HG03039 (cell line): ENCODE measurements at regions not wholly inside any gene's neighbourhood (a gene's known extent, or its start where the extent isn't known, plus 50 kb on each side); places are given as distances from the start of the nearest gene placed in this dataset.

Source experiments
- ATAC-seq: cut with Tn5 transposase; IDR thresholded peaks from one replicate; pipeline ENCODE4 v1.9.1; 2021; ENCODE audit warnings: mild to moderate bottlenecking, moderate library complexity; ENCODE audit not compliant: unreplicated experiment

DNA sequence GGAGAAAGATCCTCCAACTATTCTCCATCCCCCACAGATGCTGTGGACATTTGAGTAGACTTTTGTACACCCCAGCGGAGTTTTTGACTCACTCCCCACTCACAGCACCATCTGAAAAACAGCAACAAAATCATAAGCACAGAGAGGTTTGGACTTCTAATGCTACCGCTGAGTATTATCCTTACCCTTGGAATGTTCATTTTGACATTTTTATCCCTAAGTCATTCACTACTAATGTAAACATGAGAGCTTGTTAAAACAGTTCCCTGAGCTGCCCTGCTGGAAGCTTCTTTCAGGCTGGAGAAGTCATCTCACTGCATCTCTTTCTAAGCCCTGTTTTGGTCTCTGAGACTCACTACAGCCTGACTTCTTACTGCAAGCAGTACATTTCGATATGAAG is 1045.9 kb downstream of the MCTP2 start:
- no peak for ATAC-seq

DNA sequence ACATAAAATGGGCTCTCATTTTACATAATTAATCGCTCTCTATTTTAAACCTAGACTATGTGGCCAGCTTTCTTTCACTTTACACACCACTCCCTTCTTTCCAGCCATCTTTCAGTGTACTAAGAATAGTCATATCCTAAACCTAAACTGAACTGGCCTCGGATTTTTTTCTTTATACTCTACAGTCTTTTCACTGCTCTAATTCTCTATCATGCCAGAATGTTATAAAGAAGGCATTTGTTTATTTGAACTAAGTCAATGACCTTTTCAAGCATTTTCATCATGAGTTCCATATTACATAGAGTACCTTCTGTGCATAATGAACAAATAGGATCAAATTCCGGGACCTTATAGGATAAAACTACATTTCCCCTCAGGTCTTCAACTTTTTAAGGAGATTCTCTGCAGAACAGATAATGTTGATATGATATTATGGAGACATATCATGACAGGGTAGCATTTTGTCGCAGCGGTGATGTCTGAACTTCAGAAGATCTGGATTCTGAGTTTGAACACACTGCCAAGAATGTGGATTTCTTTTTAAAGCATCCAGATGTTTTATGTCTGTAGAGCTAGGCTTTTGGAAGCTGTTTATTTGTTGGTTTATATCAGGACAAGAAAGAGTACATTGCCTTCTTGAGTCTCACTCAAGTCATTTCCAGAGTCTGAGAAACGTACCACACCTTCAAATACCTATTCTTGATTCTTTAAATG is 1047.3 kb downstream of the MCTP2 start:
- no peak for ATAC-seq

DNA sequence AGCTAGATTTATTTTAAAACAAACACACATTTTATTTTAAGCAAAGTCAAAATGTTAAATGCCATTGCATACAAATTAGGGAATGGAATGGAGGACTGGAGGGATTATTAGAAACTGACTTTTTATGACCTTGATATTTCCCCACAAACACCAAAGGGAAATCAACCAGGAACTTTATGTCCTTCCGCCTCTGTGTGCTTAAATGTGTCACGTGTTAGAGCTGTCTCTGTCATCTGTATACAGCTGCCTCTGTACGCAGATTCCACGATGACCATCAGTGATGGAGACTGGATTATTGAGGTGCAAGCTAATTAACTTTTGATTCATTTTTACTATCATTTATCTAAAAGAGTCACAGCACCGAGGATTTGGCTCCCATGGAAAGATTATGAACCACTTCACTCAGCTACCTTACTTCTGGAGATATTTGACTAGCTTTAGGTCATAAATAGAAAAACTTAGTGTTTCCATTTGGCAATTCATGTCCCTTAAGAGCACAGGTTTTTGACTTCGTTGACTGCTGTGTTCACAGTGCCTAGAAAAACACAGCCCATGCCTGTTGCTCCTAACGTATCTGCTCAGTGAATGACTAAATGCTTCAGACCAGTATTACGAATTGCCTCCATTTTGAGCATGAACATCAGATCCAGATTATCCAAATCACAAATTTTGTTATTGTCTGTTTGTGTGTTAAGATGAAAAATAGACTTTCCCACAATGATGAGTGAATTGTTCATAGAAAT is 1048.1 kb downstream of the MCTP2 start:
- ATAC-seq = no peak

DNA sequence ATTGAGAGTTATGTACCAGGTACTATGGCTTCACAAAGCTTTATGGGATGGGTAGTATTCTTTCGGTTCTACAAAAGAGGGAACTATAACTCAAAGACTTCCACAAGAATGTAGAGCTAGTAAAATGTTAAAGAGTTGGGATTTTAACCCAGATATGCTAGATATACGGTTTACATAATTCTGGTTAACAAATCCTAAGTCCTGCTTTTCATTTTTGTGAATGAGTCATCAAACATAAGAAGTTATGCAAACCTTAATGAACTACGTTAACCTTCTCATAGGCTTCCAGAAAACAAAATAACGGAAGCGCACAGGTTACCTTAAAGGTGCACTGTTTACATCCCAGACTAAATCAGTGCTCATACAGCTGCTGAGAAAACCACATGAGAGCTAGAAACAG is 1049.3 kb downstream of the MCTP2 start:
- ATAC-seq = no peak

DNA sequence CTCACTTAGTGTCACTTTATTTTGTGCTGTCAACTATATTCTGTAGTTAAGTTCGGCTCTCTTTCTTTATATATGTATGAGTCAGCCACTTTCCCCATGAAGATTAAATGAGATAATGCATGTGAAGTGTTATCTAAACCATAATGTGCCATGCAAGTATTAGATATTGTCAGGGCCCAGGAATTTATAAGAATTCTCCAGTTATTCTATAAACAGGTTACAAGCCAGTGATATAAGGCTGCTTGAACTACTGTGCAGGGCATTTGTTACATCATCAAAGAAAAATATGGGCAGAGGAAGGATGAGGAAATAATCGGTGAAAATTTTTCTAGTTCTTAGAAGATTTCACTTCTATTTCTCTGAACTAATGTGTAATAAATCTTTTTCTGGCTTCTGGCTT is 1049.0 kb upstream of the NR2F2 start:
- ATAC-seq = no peak

DNA sequence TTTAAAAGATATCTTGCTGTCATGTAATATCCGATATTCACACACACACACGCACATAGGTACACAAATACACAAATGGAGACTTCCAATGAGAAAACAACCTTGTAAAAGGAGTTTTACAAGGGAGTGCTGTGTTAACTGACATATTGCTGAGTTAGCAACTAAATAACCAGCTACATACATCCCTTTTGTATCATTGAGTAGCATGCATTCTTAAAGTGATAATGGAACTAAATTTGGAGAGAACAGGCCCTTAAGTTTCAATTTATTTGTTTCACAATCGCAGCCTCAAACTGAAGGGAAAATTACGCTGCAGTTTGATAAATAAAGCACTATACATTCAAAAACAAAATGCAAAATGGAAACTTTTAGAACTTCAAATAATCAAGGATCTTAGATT is 1046.0 kb upstream of the NR2F2 start:
- no peak for ATAC-seq

DNA sequence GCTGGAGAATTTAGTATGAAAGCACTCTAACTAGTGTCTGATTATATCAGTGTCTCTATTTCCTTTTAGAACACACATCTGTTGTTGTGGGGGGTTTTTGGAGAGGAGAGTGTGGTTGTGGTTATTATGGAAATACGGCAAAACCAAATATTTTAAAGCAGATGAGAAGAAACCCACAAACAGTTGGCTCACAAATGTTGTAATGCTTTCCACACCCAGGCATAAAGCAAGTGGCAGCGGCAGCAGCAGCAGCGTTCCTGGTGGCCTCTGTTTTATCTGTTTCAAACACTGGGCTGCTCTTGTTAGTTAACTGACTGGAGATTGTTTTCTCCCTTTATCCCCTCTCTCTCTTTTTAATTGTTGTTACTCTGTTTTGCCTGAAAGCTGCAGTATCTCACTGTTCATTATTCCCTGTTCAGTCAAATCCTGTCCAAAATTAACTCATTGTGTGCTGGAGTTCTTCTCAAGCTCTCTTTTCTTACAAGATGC is 1045.5 kb upstream of the NR2F2 start:
- no peak for ATAC-seq

DNA sequence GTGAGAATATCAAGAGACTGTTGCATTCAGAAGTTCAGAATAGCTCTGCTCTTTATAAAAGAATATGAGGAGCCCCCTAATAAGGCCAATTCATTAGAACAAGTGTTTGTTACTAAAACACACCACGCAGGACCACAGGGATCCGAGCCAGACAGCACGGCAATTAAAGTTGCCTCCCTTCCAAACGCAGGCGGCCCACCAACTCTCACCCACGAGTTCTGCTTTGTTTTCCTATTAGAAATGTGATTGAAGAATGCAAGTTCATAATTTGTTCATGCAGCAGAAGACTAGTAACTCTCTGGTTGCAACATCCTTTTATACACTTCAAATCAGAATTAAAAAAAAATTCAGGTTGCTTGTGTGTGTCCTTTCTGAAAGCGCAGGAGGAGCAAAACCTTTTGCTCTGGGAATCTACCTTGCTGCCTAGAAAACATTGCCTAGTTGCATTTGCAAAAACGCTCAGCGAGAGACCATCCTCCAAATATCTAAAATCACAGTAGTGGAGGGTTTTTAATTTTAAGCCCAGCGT is 1044.1 kb upstream of the NR2F2 start:
- ATAC-seq = no peak

DNA sequence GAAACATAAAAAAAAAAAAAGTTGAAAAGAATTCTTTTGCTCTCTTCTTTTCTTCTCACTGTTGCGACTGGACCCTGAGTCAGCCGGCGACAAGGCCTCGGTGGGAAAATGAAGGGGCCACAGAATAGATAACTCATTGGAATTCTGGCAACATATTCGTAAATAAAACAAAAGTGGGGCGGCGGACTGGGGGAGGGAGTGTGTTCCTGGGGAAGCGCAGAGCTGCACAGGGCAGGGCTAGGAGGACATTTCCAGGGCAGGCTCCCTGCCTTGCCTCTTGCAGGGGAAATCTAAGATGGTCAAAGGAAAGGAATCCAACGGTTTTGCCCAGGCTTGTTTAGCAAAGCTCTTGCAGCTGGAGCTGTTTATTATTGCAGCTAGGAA is 1042.8 kb upstream of the NR2F2 start:
- no peak for ATAC-seq

DNA sequence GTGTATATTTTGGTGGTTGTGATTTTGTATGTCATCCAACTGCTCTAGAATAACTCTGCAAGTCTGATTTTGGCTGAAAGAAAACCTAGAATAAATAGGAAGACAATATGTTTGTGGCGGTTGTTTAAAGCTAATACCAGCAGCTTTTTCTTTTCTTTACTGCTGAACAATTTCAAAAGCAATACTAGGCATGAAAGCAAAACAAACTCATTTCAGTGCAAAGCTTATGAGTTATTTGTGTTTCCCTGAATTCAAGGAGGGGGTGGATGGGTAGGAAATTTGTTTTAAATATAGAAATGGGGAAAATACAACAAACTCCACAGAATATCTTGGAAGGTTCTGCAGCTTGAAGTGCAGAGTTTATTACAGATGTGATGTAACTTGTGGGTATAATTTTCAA is 1041.9 kb upstream of the NR2F2 start:
- ATAC-seq = no peak

DNA sequence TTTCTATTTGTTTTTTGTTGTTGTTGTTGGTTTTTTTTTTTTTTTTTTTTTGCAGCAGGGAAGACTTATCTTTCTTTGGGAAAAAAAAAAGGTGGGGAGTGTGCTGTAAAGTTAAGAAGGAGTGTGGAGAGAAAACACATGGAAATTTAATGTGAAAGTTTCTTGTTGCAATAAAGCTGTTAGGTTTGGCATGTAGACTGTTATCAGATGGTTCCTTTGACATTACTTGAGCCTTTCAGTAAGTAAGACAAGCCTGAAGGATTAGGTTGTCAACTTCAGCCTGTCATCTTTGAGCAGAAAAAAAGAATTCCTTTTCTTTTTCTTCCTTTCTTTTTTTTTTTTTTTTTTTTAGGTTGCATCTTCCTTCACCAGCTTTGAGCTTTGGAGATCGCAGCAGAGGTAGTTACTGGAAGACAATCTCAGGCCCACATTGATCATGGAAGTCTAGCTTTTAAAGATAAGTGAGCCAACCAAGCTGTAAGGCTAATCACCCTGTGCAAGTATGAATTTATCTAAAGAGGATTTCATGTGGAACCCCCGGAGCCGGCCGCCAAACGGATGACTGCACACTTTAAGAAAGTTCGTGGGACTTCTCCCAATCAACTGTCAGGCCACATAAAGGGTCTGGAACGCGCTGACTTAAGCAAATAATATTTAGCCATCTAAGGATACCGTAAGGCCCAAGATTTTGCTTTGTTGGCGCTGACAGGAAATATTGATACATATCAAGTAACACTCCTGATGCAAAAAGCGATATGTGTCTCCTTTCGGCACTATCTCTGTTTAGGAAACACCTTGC is 1040.1 kb upstream of the NR2F2 start:
- no peak for ATAC-seq

DNA sequence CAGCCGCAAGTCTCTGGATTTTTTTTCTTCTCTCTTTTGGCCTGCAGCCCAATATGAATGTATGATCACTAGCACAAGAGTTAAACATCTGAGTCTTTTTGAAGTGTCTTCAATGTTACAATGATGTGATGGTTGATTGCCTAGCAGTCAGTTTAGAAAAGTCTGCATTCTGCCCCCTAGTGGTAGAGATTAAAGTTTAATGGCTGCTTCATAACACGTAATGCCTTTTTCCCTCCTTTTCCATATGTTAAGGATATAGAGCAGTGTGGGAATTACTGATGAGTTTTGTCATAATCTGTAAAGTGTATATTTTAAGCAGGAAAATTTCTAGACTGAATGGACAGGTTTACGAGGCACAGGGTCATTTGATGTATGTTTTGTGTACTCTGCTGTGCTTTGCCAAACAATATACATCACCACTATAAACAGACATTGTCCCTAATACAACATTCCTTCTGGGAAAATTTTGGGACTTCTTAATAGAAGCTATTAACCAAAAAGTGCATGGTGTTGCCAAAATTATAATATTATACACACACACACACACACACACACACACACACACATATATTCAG is 1038.5 kb upstream of the NR2F2 start:
- ATAC-seq = no peak

DNA sequence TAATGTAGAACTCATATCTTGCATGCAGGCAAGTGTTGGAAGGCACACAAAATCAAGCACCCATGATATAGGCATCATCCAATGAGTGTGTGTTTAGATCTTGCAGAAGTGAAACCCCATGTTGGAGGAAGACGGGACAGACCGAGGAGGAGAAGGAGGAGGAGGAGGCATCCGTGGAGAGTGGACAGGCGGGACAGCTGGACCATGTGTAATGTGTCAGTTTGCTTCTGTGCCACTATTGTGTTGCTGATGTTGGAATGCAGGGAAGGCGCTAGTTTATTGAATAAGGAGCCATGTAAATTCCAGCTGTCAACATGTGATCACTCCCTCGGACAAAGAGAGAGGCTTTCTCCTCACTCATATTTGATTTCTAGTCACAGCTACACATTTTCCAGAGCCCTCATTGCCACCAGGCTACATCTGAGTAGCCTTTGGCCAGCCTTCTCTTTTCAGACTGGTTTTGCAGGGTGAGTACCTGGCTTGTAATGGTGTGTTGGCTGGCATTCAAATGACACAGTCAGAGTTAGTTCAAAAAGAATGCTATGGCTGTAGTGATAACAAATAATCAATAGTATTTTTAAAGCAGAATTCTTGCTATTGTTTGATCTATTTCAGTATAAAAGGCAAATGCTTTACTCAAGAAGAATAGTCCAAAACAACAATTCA is 1037.6 kb upstream of the NR2F2 start:
- no peak for ATAC-seq

DNA sequence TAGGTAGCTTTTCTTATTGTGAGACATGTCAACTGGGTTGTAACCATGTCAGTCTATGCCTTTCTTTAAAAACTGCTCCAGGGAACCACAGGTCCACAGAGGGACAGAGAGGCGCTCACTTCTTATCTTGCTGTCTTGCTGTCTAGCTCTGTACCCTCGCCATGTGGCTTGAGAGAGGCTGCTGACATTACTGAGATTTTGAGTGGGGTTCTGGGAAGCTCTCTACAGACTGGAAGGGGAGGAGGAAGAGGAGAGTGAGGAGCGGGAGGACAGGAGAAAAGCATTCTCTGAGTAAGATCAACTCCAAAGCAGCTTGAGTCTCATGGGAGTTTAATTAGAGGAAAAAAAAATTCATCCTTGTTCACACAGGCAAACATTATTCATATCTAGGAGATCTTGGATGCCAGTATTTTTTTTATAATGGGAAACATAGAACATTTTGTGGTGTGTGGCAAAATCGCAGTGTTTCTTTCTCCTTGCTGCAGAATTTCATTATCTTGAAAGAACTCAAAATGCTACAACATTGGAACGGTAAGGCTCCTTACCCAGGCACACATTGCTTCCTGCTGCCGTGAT is 1037.0 kb upstream of the NR2F2 start:
- ATAC-seq = no peak

DNA sequence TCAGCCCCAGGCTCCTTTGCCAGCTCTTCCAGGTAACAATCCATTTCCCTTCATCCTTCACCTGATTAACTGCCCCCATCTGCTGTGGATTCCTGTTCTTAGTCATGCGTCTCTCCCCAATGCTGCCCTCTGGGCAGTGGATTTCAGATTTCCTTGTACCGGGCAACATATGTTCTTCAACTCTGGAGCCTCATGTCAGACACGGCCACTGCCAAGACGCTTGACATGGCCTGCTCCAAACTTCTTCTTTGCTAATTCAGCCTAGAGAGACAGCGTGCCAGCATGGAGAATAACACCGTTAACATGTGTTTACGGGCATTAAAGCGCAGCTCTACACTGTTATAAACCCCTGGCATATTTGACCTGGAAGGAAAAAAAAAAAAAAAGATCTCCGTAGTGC is 1035.1 kb upstream of the NR2F2 start:
- no peak for ATAC-seq

DNA sequence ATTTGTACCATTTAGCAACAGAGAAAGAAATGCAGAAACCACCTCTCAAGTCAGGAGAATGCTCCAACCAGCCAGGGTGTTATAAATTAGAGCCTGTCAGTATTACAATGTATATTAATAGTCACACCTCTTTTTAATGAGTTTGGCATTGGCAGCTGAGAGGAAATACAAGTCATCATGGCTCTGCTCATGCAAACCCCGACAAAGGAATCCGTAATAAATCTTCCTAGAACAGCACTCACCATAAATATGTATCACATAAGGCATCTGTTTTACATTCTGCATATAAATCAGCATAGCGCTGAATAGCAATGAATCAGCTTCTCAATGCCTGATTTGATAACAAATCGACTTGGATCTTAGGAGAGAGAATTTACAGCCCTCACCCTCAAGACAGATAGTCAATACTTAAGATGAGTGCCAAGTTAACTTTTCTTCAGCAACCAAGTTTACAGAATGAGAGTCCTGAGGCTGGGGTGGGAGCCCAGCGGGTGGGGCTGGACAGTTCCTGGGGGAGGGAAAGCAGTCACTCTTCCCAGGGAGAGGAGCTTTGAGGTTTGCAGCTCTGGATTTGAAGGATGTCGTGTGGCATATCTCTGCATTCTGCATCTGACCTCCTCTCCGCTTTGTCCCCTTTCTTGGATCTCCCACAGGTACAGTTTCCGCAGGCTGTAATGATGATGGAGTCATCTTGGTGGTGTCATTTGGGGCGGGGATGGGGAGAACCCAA is 1034.4 kb upstream of the NR2F2 start:
- ATAC-seq = no peak

DNA sequence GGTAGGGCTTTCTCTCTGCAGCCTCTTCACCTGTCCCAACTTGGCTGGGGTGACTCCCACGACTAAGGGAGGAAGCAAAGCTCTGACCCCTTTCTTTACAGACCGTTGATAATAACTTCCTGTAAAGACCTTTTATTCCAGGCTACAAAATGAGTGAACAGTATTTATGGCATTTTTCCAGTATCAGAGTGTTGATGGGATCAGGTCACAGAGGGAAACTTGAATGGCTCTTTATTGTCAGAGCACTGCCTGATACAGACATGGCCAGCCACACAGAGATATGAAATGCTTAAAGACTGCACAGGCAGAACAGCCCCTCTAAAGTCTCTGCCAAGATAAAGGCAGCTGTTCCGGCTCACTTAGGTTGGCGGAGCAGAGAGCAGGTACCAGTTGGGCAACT is 1033.9 kb upstream of the NR2F2 start:
- no peak for ATAC-seq

DNA sequence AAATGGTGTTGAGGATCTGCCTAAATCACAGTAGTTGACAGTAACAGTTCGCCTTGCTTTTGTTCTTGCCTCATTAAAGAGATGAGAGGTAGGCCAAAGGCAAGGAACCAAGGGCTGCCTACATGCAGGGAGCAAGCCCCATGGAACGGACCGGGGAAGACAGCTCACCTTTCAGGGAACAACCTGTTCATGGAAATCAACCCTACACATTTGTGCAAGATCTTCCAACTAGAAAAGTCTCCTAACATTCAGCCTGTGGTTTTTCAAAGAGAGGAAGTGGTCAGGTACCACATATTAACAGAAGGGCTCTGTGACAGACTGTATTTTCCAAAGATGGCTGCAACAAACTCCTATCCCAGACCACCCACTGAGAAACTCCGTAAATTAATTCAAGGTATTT is 1031.8 kb upstream of the NR2F2 start:
- ATAC-seq = no peak

DNA sequence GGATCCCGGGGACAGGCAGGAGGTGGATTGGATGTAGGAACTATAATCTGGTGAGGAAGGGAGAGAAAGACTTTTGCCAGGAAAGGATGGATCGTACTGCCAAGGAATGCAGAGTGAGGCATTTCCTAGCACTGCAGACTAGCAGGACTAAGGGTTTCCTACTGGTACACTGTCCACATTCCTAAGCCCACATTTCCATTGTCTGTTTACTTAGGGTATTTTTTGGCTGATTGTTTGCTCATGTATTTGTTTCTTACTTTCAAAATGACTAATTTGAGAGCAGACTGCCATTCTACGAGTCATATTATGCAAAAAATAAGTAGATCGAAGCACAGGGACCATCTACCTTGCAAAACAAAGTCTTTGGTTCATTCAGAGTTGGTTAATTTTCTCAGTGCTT is 1029.5 kb upstream of the NR2F2 start:
- ATAC-seq = no peak

DNA sequence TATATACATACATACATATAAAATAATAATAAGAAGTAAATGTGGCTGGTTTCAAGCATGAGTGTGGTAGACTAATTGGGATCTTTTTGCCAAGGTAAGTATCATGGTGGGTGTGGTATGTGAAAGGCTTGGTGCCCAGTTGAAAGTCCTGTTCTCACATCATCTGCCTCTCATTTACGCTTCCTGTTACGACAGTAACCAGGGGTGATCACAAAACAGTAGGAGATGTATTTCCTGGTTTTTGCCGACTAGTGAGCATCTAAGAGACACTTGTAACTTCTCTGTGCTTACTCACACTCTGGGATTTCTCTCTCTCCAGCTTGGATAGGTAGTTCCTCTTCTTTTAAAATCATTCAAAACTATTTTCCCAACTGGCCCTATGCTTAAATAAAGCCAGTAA is 1028.3 kb upstream of the NR2F2 start:
- no peak for ATAC-seq
